ENCODE measurements at regions not wholly inside any gene's neighbourhood (a gene's known extent, or its start where the extent isn't known, plus 50 kb on each side); places are given as distances from the start of the nearest gene placed in this dataset.

DNA sequence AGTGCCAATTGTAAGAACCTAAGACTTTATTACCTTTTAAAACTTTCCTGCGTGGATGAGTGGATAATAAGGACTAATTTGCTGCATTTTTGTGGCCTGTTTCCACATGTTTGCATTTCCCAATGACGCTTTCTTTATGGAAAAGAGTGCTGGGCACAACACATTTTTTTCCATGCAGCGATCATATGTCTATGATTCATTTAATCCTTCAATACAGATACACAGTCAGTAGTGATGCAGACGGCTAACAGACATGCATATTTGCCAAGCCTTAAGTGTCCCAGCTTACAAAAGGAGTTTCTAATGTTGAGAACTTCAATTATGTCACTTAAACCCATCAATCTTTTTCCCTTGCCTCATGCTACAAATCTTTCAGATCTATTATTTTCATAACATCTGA lies 239.8 kb upstream of the PREP start:
- Histone ChIP-seq H3K9me3 (replicated peaks in 1 of 2; ENCODE audit: control insufficient read depth in 1 of 2, insufficient read depth in 1 of 2, low read length in 2 of 2) (no peaks in the 10 kb centered on the region), H3K27ac (ENCODE audit: low read depth in 1 of 2, low read length in 2 of 2) (no peak overlapping the region), H3K36me3 (replicated peaks in 1 of 2; ENCODE audit: control insufficient read depth in 1 of 2, insufficient read depth in 2 of 2, low read length in 2 of 2) (no peaks in the 10 kb centered on the region), H3K4me3 (replicated peaks in 1 of 3; ENCODE audit: low read depth in 2 of 3, low read length in 3 of 3) (no peak overlapping the region), H3K79me2 (ENCODE audit: insufficient read depth, low read length) (no peaks in the 10 kb centered on the region), H3K4me1 (ENCODE audit: control insufficient read depth in 1 of 2, insufficient read depth in 2 of 2, low read length in 2 of 2) (peaks cover 4 to 7% of the 10 kb centered on the region in 2 donors), H3K4me2 (replicated peaks; ENCODE audit: extremely low read depth, low read length, poor library complexity, severe bottlenecking) (no peak overlapping the region), H2AFZ (ENCODE audit: insufficient read depth, low read depth, low read length, poor library complexity, severe bottlenecking) (no peak overlapping the region), H3K27me3 (ENCODE audit: control insufficient read depth in 2 of 2, insufficient read depth in 2 of 2, low read length in 2 of 2) (no peaks in the 10 kb centered on the region), H3K9ac (ENCODE audit: insufficient read depth, low read length, poor library complexity, severe bottlenecking) (no peak overlapping the region), H4K20me1 (ENCODE audit: insufficient read depth, low read length) (no peaks in the 10 kb centered on the region)
- H3K4me3 Mint-ChIP-seq: no peak overlapping the region
- TF ChIP-seq CTCF (IDR thresholded peaks at IDR 0.05): no peak
- peaks cover 0 to 2% (median 0%) of the 10 kb centered on the region in 7 donors for H3K9me3 Mint-ChIP-seq
- WGBS (ENCODE audit: insufficient coverage): 95% methylated on average over 3 of the region's 4 CpGs
- no peak for DNase-seq
- intact Hi-C loops (cut with micrococcal nuclease): no loop called here
- peaks cover 0 to 2% (median 0%) of the 10 kb centered on the region in 3 donors for H3K27me3 Mint-ChIP-seq (ENCODE audit: low read depth in 3 of 3)
- no peak overlapping the region for H3K27ac Mint-ChIP-seq
- H3K4me1 Mint-ChIP-seq: peaks cover 9% of the 10 kb centered on the region
- H3K36me3 Mint-ChIP-seq: no peaks in the 10 kb centered on the region

GRCh38 chr6:105641504-105641903 lies 238.6 kb upstream of the PREP start:
- Histone ChIP-seq H3K4me2 (replicated peaks; ENCODE audit: extremely low read depth, low read length, poor library complexity, severe bottlenecking) (no peak overlapping the region), H3K36me3 (replicated peaks in 1 of 2; ENCODE audit: control insufficient read depth in 1 of 2, insufficient read depth in 2 of 2, low read length in 2 of 2) (no peaks in the 10 kb centered on the region), H3K9me3 (replicated peaks in 1 of 2; ENCODE audit: control insufficient read depth in 1 of 2, insufficient read depth in 1 of 2, low read length in 2 of 2) (no peaks in the 10 kb centered on the region), H3K27ac (ENCODE audit: low read depth in 1 of 2, low read length in 2 of 2) (no peak overlapping the region), H3K9ac (ENCODE audit: insufficient read depth, low read length, poor library complexity, severe bottlenecking) (no peak overlapping the region), H3K79me2 (ENCODE audit: insufficient read depth, low read length) (no peaks in the 10 kb centered on the region), H2AFZ (ENCODE audit: insufficient read depth, low read depth, low read length, poor library complexity, severe bottlenecking) (no peak overlapping the region), H4K20me1 (ENCODE audit: insufficient read depth, low read length) (no peaks in the 10 kb centered on the region), H3K27me3 (ENCODE audit: control insufficient read depth in 2 of 2, insufficient read depth in 2 of 2, low read length in 2 of 2) (no peaks in the 10 kb centered on the region), H3K4me1 (ENCODE audit: control insufficient read depth in 1 of 2, insufficient read depth in 2 of 2, low read length in 2 of 2) (peaks cover 2 to 3% of the 10 kb centered on the region in 2 donors), H3K4me3 (replicated peaks in 1 of 3; ENCODE audit: low read depth in 2 of 3, low read length in 3 of 3) (no peak overlapping the region)
- WGBS (ENCODE audit: insufficient coverage): no CpG with 5 or more reads among the region's 1 CpG
- Mint-ChIP-seq H3K4me1 (peaks cover 6% of the 10 kb centered on the region), H3K4me3 (no peak overlapping the region), H3K27me3 (ENCODE audit: low read depth in 3 of 3) (peaks cover 0 to 2% (median 0%) of the 10 kb centered on the region in 3 donors), H3K36me3 (no peaks in the 10 kb centered on the region), H3K9me3 (peaks cover 0 to 2% (median 0%) of the 10 kb centered on the region in 7 donors), H3K27ac (no peak overlapping the region)
- TF ChIP-seq CTCF (IDR thresholded peaks at IDR 0.05): no peak
- intact Hi-C loops (cut with micrococcal nuclease): no loop called here
- no peak for DNase-seq
